K562 (cell line): ENCODE measurements at regions not wholly inside any gene's neighbourhood (a gene's known extent, or its start where the extent isn't known, plus 50 kb on each side); places are given as distances from the start of the nearest gene placed in this dataset.

Experiments used
- ATAC-seq: fragments of 200-7000 bp; cut with Tn5 transposase; 3 replicates; pipeline ENCODE4 v1.9.1; 2020; ENCODE audit warnings: moderate library complexity
- BruUV-seq: library from RNA; stranded (reverse); fragments of 400-500 nt; replicated peaks from 2 replicates; lab custom pipeline; 2021; lab: Mats Ljungman, UMichigan
- CTCF ChIA-PET: fragments of 300-600 bp; formaldehyde crosslinking; extraction: SDS; loops from one replicate; lab custom pipeline; 2021; ENCODE audit warnings: low intra/inter-chr PET ratio; lab: Yijun Ruan, JAX
- POLR2A ChIA-PET: fragments of 300-600, 350-650 bp; sonication (Branson Sonifier 250); formaldehyde crosslinking; extraction: SDS; loops from one replicate; lab custom pipeline; 2021; ENCODE audit warnings: antibody characterized with exemption, inconsistent platforms; lab: Yijun Ruan, JAX
- DNase-seq, 4 experiments: peaks; one replicate each; pipeline versions ENCODE4 v3.0.0 to v3.0.0-alpha.2; 2011 to 2018; ENCODE audit warnings: low spot score in 3 of 4, mixed read lengths in 3 of 4; ENCODE audit errors: extremely low read depth in 1 of 4
- FAIRE-seq: peaks from 2 replicates; lab custom pipeline; 2011; peaks lifted over from hg19 to GRCh38; lab: Jason Lieb, UNC
- H2AFZ ChIP-seq: 2 replicates; pipeline ENCODE4 v1.6.0; 2011; ENCODE audit warnings: low read depth, low read length, control low read depth, inconsistent platforms
- H3K27ac ChIP-seq: fragments of 200-600 bp; 3 replicates; pipeline ENCODE4 v1.8.0; 2011; ENCODE audit warnings: low read depth, mild to moderate bottlenecking, control low read depth, inconsistent platforms, low read length, moderate library complexity, mixed read lengths; ENCODE audit errors: extremely low read depth
- H3K27me3 ChIP-seq, 2 experiments: fragments of 300-600 bp in 1 of 2; 2 replicates in 1 of 2; 3 replicates in 1 of 2; pipeline versions ENCODE4 v1.6.0 to v1.8.0; 2011; ENCODE audit warnings: inconsistent platforms in 2 of 2, low read length in 2 of 2, mild to moderate bottlenecking in 1 of 2, mixed read lengths in 1 of 2, moderate library complexity in 1 of 2; ENCODE audit not compliant: control insufficient read depth in 2 of 2, insufficient read depth in 2 of 2
- H3K36me3 ChIP-seq: fragments of 300-600 bp; 3 replicates; pipeline ENCODE4 v1.8.0; 2011; ENCODE audit warnings: mild to moderate bottlenecking, low read length, inconsistent platforms; ENCODE audit not compliant: control insufficient read depth, insufficient read depth
- H3K4me1 ChIP-seq, 2 experiments: fragments of 200-600 bp in 1 of 2; replicated peaks in 1 of 2; 2 replicates in 1 of 2; 3 replicates in 1 of 2; pipeline versions ENCODE4 v1.5.1 to v1.8.0; 2011; ENCODE audit warnings: inconsistent platforms in 2 of 2, low read length in 2 of 2, mild to moderate bottlenecking in 1 of 2, mixed read lengths in 1 of 2, moderate library complexity in 1 of 2; ENCODE audit not compliant: control insufficient read depth in 2 of 2, insufficient read depth in 2 of 2
- H3K4me2 ChIP-seq: 2 replicates; pipeline ENCODE4 v1.6.1; 2011; ENCODE audit warnings: low read length, control low read depth, inconsistent platforms, mixed read lengths; ENCODE audit not compliant: insufficient read depth
- H3K4me3 ChIP-seq: fragments of 200-600 bp; sonication (generic), shearing (Covaris generic); 2 replicates; pipeline ENCODE4 v1.5.1; 2016; ENCODE audit warnings: control low read depth, inconsistent platforms
- H3K79me2 ChIP-seq: fragments of 200-600 bp; 3 replicates; pipeline ENCODE4 v1.8.0; 2011; ENCODE audit warnings: low read length, inconsistent platforms; ENCODE audit not compliant: control insufficient read depth, insufficient read depth
- H3K9ac ChIP-seq, 2 experiments: 2 replicates each; pipeline versions ENCODE4 v1.6.0 to v1.6.1; 2011; ENCODE audit warnings: low read depth in 2 of 2, low read length in 2 of 2, control low read depth in 1 of 2, inconsistent platforms in 1 of 2, mild to moderate bottlenecking in 1 of 2, mixed read lengths in 1 of 2; ENCODE audit not compliant: insufficient read depth in 1 of 2
- H3K9me1 ChIP-seq: one replicate; pipeline ENCODE4 v1.6.0; 2011; ENCODE audit warnings: inconsistent platforms, mild to moderate bottlenecking, low read length, moderate library complexity; ENCODE audit not compliant: control insufficient read depth, insufficient read depth
- H3K9me3 ChIP-seq: replicated peaks from 2 replicates; pipeline ENCODE4 v1.5.1; 2011; ENCODE audit warnings: low read depth, low read length, inconsistent platforms; ENCODE audit not compliant: control insufficient read depth, insufficient read depth
- H4K20me1 ChIP-seq: replicated peaks from 2 replicates; pipeline ENCODE4 v1.6.1; 2011; ENCODE audit warnings: low read length, inconsistent platforms, mixed read lengths; ENCODE audit not compliant: control insufficient read depth, insufficient read depth
- EZH2 ChIP-seq: IDR thresholded peaks from 2 replicates; pipeline ENCODE4 v1.6.1; 2012; ENCODE audit warnings: low read depth, mild to moderate bottlenecking, inconsistent platforms, low read length, borderline replicate concordance
- MAFF ChIP-seq: IDR thresholded peaks from 2 replicates; pipeline ENCODE4 v1.6.1; 2012; ENCODE audit warnings: low read length, improper control_type of control experiment
- MIER1 ChIP-seq: fragments of 450-650 bp; IDR thresholded peaks from 2 replicates; pipeline ENCODE4 v1.6.1; 2016; ENCODE audit warnings: antibody characterized with exemption, mild to moderate bottlenecking, low read depth
- NCOA1 ChIP-seq: fragments of 450-650 bp; IDR thresholded peaks from 2 replicates; pipeline ENCODE4 v1.6.1; 2016; ENCODE audit warnings: low read depth
- NFYB ChIP-seq: IDR thresholded peaks from 2 replicates; pipeline ENCODE4 v1.6.1; 2011; ENCODE audit warnings: mild to moderate bottlenecking, moderate library complexity; ENCODE audit not compliant: insufficient read length; ENCODE audit errors: extremely low read depth
- SFPQ ChIP-seq: fragments of 200-400 bp; formaldehyde crosslinking; IDR thresholded peaks from 2 replicates; pipeline ENCODE4 v1.6.1; 2017; ENCODE audit warnings: mild to moderate bottlenecking, low read depth, low read length, moderate library complexity
- ZMIZ1 ChIP-seq, 2 experiments: fragments of 150-350 bp in 1 of 2; IDR thresholded peaks; 2 replicates each; pipeline ENCODE4 v1.6.1; 2012 to 2016; ENCODE audit warnings: low read depth in 2 of 2, low read length in 2 of 2, mild to moderate bottlenecking in 1 of 2, moderate library complexity in 1 of 2
- WGBS: fragments of 100-300 bp; shearing (Covaris generic); methylation state at CpG from one replicate; pipeline ENCODE4 v1.1.6; 2016; ENCODE audit warnings: low coverage, mixed read lengths; ENCODE audit not compliant: insufficient coverage; ENCODE audit errors: missing lambda C conversion rate; 5-methylcytosine and 5-hydroxymethylcytosine counted together
- in situ Hi-C: fragments of 300-500 bp; cut with MboI; formaldehyde crosslinking; loops from 4 replicates; pipeline ENCODE4 v1.15.0; 2018; ENCODE audit warnings: inconsistent platforms, mixed read lengths
- intact Hi-C: fragments of 100-400 bp; cut with micrococcal nuclease; formaldehyde crosslinking; loops from 2 replicates; pipeline ENCODE4 v1.14.2; 2022

GRCh38 chr5:13019729-13020128 lies 924.8 kb downstream of the DNAH5 start (continued):
- no peak for TF ChIP-seq NCOA1

- TF ChIP-seq MAFF: no peak
- 0% methylated on average over 1 of the region's 1 CpG for WGBS
- intact Hi-C loops: no loop called here
- no peaks in the 10 kb centered on the region for H3K79me2 ChIP-seq
- no peaks in the 10 kb centered on the region for H4K20me1 ChIP-seq
- H3K27ac ChIP-seq: no peak overlapping the region
- H3K9ac ChIP-seq: no peak overlapping the region
- no peak for FAIRE-seq
- H3K4me1 ChIP-seq: no peaks in the 10 kb centered on the region
- H3K4me3 ChIP-seq: no peak overlapping the region
- no peaks in the 10 kb centered on the region for H3K27me3 ChIP-seq
- H2AFZ ChIP-seq: no peak overlapping the region
- BruUV-seq: no TSS peak
- H3K36me3 ChIP-seq: no peaks in the 10 kb centered on the region
- no peaks in the 10 kb centered on the region for H3K9me1 ChIP-seq
- no peak for DNase-seq
- ATAC-seq: no peak
- CTCF ChIA-PET: no interaction called here
- POLR2A ChIA-PET: no interaction called here
- in situ Hi-C loops: no loop called here
- H3K9me3 ChIP-seq: no peaks in the 10 kb centered on the region
- H3K4me2 ChIP-seq: no peak overlapping the region
Measured at GRCh38 chr5:13003457-13003856, 941.0 kb downstream of the DNAH5 start.

GRCh38 chr5:12999667-13000066 lies 944.8 kb downstream of the DNAH5 start:
- Histone ChIP-seq H3K27ac (no peak overlapping the region), H3K4me3 (no peak overlapping the region), H4K20me1 (no peaks in the 10 kb centered on the region), H3K27me3 (no peaks in the 10 kb centered on the region), H3K9ac (no peak overlapping the region), H3K9me1 (no peaks in the 10 kb centered on the region), H3K36me3 (no peaks in the 10 kb centered on the region), H3K4me2 (no peak overlapping the region), H3K4me1 (no peaks in the 10 kb centered on the region), H3K9me3 (no peaks in the 10 kb centered on the region), H3K79me2 (no peaks in the 10 kb centered on the region), H2AFZ (no peak overlapping the region)
- in situ Hi-C loops: no loop called here
- WGBS: 2% methylated on average over 5 of the region's 5 CpGs
- CTCF ChIA-PET: no interaction called here
- intact Hi-C loops: no loop called here
- ATAC-seq: no peak
- no peak for DNase-seq
- no peak for TF ChIP-seq ZMIZ1 (IDR thresholded peaks at IDR 0.05; ENCODE audit: low read depth in 2 of 2, low read length in 2 of 2)
- no peak for TF ChIP-seq SFPQ
- no peak for TF ChIP-seq NFYB
- no peak for TF ChIP-seq EZH2
- TF ChIP-seq MIER1: no peak
- FAIRE-seq: no peak
- no TSS peak for BruUV-seq
- POLR2A ChIA-PET: no interaction called here
